ENCODE measurements at regions not wholly inside any gene's neighbourhood (a gene's known extent, or its start where the extent isn't known, plus 50 kb on each side); places are given as distances from the start of the nearest gene placed in this dataset.

DNA sequence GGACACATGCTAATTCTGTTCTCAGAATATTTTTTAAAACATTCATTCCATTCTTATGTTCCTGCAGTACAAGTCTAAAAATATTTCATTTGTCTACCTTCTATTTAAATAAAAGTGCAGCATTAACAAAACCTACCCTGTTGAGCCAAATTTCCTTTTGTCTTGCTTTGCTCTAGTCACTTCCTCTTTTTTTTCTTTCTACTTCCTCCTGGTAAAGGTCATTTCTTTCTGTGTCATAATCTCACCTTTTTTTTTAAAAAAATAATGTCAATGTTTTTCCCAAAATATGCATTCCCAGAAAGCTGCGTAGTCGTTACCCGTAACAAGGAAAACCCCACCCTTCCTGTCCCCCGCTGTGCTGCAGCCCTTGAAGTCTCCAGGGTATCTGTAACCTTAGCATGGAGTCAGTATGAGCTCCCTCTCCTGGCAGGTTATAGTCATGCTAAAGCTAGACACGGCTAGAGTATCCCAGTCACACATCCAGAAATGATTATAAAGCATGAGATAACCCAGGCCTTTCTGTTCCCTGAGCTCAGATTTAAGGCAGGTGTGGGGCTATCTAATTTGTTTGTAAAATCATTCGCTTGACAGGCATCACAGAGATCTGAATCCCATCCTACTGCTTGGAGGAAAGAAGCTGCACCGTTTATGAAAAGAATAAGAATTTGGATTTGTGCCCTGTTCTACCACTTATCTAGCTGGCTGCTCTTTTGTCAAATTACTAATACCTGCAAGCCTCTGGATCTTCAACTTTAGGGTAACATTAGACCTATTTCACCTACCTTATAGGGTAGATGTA is 51.1 kb upstream of the EED start:
- intact Hi-C loops (cut with DNase I) = loop anchor here (5.0 kb wide), 3 partner anchors 36 to 151 kb away; partner anchors contain the start of gene PICALM
- peak in 5 of 10 donors; percentile 23 to 62 (median 40) for DNase-seq

GRCh38 chr11:86192519-86193257 is 51.9 kb upstream of the EED start:
- intact Hi-C loops (cut with DNase I) = loop anchor here (5.0 kb wide), 3 partner anchors 35 to 150 kb away; partner anchors contain the start of gene PICALM
- DNase-seq = no peak

DNA sequence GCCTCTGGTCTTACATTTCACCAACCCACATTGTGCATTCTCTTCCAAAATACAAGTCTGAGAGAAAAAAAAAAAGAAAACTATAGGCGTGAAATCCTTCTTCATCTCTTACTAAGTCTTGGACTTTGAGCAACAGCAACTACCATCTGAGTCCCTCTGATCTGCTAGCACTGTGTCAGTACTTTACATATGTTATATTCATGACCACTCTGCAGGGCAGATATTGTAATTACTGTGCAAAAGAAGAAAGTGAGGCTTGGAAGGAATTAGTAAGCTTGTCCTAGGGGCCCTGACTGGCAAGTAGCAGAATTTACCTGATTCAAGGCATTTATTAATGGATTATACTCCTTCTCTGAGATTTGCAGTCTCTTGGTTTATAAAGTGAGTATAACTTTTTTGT is 52.7 kb upstream of the EED start:
- DNase-seq = no peak
- intact Hi-C loops (cut with DNase I) = loop anchor here (5.0 kb wide), 3 partner anchors 35 to 150 kb away; partner anchors contain the start of gene PICALM

DNA sequence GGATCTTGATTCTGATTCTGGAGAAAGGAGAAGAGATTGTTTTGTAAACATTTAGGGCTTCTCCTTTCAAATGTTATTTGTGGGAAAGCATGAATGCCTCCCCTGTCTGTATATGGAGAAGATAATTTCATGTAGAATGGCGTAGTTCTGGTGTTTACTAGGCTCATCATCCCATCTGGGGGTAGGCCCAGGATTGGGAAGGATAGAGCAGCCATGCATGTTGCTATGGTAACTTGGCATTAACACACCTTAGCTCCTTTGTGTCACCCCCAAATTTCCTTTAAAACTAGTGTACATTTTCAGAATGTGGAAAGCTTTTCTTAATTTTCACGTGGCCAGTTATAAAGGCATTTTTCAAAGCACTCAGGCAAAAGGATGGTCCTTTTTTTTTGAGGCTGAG is 57.5 kb upstream of the EED start:
- intact Hi-C loops (cut with DNase I) = no loop called here
- no peak for DNase-seq

DNA sequence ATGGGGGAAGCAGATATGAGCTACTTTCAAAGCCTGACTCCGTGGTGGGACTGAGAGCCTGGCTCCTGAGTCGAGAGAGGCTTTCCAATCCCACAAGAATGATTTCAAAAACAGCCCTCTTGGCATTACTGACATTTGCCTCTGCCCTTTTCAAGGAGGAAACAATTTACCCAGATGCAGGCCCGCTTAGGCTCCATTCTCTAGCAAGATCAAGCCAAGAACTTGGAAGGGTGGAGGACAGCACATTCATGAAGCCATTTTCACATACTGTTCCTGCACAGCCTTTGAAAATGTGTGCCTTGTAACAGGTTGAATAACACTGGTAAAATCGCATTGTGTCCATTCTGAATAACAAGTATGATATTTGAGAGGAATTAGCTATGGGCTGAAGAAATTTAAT is 58.2 kb upstream of the EED start:
- no peak for DNase-seq
- intact Hi-C loops (cut with DNase I) = no loop called here

- intact Hi-C loops (cut with DNase I) = no loop called here
- DNase-seq = no peak
Observed at GRCh38 chr11:86185381-86185750, 59.2 kb upstream of the EED start.

- DNase-seq = no peak
- intact Hi-C loops (cut with DNase I) = no loop called here
Observed at GRCh38 chr11:86184728-86185380, 59.7 kb upstream of the EED start.

- intact Hi-C loops (cut with DNase I) = no loop called here
- no peak for DNase-seq
Observed at GRCh38 chr11:86183694-86184093, 60.9 kb upstream of the EED start.

GRCh38 chr11:86182976-86183584 is 61.5 kb upstream of the EED start:
- no peak for DNase-seq
- intact Hi-C loops (cut with DNase I) = no loop called here

DNA sequence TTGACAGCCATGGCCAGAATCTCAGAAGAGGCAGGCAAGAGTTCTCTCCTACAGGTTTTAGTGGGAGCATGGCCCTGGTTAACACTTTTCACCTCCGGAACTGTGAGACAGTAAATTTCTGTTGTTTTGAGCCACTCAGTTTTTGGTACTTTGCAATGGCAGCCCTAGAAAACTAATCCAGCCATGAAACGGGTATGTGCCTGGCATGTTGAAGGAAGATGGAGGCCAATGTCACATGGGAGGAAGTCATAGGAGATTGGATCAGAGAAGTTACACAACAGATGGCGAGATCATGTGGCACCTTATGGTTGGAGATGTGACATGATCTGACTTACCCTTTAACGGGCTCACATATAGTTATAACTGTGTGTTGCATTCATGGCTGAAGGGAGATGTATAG is 63.2 kb upstream of the EED start:
- no peak for DNase-seq
- intact Hi-C loops (cut with DNase I) = no loop called here

DNA sequence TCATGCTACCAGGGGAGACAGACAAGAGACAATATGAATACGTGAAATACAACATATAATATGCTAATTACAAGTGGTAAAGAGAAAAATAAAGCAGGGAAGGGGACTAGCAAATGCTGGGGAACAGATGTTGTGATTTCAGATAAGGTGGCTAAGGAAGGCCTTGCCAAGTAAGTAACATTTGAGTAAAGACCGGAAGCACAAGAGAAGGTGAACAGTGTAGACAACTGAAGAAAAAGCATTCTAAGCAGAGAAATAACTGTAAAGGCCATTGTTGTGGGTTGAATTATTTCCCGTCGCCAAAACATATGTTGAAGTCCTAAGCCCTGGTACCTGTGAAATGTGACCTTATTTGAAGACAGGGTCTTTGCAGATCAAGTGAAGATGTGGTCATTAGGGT is 63.7 kb upstream of the EED start:
- DNase-seq = no peak
- intact Hi-C loops (cut with DNase I) = no loop called here

DNA sequence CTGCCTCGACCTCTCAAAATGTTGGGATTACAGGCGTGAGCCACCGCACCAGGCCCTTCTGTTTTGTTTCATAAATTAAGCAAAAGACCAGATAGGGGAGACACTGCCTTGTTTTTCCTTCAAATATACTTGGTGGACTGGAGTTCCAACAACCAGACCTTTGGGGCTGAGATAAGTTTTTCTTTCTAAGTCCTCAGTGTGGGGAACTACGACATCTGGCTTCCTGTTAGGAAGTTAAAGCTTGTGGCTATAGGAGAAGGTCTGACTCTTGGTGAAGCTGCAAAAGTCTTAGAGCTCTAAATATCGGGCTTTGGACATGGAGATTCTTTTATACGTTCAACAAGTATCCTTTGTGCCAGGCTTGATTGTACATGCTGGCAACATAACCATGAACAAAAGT is 64.1 kb upstream of the EED start:
- intact Hi-C loops (cut with DNase I) = no loop called here

GRCh38 chr11:86179646-86180064 is 64.9 kb upstream of the EED start:
- no peak for DNase-seq
- intact Hi-C loops (cut with DNase I) = no loop called here

More for the DNA sequence above, 64.1 kb upstream of the EED start:
- DNase-seq = no peak

GRCh38 chr11:86177302-86177701 is 67.3 kb upstream of the EED start:
- DNase-seq = no peak
- intact Hi-C loops (cut with DNase I) = no loop called here

DNA sequence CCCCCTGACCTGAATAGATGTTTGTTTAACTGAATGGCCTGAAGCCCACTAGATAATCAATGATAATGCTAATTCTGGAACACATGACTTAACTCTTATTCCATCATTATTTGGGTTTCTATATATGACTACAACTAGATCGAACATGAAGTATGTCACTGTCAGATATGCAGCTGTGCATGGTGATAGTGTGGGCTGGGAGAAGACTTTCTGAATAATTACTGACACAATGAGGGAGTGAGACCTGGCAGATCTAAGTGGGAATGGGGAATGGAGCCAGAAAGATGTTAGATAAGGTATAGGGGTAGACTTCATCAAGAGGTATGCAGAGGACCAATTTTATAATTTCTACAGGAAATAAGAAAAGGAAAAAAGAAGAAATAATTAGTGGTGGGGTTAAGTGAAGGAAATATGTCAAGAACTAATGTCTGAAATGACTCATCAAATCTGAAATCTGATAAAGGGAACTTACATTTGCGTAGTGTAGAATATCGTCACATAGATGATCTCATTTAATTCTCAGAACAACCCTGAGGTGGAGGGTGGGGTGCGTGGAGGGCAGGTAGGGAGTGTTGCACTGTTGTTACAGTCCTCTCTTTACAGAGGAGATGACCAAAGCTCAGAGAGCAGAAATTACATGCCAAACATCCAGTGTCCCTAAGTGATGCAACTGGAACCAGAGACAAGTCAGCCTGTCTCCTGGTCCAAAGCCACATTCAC is 68.2 kb upstream of the EED start:
- no peak for DNase-seq
- intact Hi-C loops (cut with DNase I) = no loop called here

GRCh38 chr11:86175626-86176025 is 68.9 kb upstream of the EED start:
- no peak for DNase-seq
- intact Hi-C loops (cut with DNase I) = no loop called here

DNA sequence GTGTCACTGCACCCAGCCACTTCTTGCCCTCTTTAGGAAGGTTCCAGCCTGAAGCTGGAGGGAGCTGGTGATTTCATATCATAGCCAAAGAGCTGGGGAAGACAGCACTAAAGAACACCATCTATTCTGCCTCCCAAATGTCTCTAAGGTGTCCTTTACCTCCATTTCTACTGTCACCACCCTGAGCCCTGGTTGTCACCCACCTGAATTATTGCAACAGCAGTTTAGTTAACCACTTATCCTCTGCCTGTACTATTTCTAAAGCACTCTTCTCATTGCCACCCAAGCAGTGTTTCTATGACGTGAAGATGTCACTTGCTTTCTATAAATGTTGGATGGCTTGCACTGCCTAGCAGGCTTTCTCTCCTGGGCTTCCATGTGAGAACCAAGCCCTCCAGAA is 69.4 kb upstream of the EED start:
- no peak for DNase-seq
- intact Hi-C loops (cut with DNase I) = no loop called here

DNA sequence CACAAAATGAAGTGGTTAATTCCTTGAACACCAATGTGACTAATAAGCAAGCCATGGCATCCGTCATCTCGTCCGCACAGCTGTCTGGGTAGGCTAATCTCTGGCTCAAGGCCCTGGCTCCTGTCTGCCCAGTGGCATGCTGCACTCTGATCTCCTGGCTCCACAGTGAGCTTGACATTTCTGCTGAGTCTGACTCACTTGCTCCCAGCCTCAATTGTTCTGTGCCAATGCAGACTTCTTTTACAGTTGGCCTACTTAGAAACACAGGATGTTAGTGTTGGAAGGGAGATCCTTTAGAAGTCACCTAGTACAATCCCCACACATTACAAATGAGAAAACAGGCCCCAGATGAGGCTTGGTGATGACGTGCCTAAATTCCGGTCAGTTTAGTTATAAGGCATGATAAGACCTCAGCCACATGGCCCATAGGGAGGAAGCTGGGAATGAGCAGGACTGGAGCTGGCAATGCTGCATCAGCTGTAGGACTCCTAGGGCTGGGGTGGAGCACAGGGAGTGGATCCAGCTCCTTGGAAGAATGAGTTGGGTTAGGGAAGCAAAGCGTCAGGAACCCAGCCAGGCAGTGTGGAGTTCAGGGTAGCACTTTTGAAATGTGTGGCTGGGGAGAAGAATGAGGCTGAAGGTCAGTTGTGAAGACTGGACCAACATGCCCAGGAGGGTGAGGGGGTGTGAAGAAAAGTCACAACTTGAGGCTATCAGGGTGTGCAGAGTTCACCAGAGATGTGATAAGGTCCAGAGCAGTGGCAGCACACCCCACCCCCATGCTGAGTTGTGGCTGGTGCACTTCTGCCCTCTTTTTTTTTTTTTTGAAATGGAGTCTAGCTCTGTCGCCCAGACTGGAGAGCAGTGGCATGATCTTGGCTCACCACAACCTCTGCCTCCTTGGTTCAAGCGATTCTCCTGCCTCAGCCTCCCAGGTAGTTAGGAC is 70.2 kb upstream of the EED start:
- intact Hi-C loops (cut with DNase I) = no loop called here
- DNase-seq = peak in 2 of 10 donors; percentile 31 to 34

DNA sequence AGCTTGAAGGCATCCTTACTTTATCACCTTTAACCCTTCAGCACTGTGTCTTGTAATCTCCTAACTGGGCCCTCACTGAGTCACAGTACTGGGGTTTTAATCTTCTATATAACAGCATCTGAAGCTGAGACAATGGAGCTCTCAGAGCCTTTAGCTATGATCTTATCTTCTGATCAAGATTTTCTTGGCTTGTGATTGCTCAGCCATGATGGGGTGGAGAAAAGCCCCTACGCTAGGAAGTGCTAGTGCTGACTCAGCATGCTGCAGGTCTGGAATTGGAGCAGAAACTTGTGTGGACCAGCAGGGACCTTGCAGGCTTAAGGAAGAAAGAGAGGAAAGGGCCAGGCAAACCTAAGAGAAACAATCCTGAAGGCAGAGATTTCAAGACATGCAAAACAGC is 71.7 kb upstream of the EED start:
- DNase-seq = no peak
- intact Hi-C loops (cut with DNase I) = no loop called here

Measured in posterior cingulate gyrus (tissue), 11 donors.